Left ventricle myocardium inferior (tissue), 1 donor: ENCODE measurements at regions not wholly inside any gene's neighbourhood (a gene's known extent, or its start where the extent isn't known, plus 50 kb on each side); places are given as distances from the start of the nearest gene placed in this dataset.

Experiments
- DNase-seq: peaks from one replicate; pipeline ENCODE4 v3.0.0-alpha.2; 2020
- H3K27ac ChIP-seq: fragments of 200-600 bp; replicated peaks from 2 replicates; pipeline ENCODE4 v1.8.0; 2021
- H3K27me3 ChIP-seq: fragments of 200-600 bp; 2 replicates; pipeline ENCODE4 v1.8.0; 2021; ENCODE audit warnings: low read depth
- H3K36me3 ChIP-seq: fragments of 200-600 bp; 2 replicates; pipeline ENCODE4 v1.8.0; 2021
- H3K4me1 ChIP-seq: fragments of 200-600 bp; 2 replicates; pipeline ENCODE4 v1.8.0; 2021
- H3K4me3 ChIP-seq: fragments of 200-600 bp; 2 replicates; pipeline ENCODE4 v1.8.0; 2021; ENCODE audit warnings: mild to moderate bottlenecking, moderate library complexity
- H3K9me3 ChIP-seq: fragments of 200-600 bp; replicated peaks from 2 replicates; pipeline ENCODE4 v1.8.0; 2021
- CTCF ChIP-seq: fragments of 200-600 bp; IDR thresholded peaks from 2 replicates; pipeline ENCODE4 v1.8.0; 2021; ENCODE audit warnings: antibody characterized with exemption, mild to moderate bottlenecking, borderline replicate concordance
- intact Hi-C: fragments of 100-400 bp; cut with micrococcal nuclease; formaldehyde crosslinking; loops from one replicate; pipeline ENCODE4 v1.11.0; 2022
- donor health status: DM: no; HTN: yes; CAD: no; lungs with severe emphysema.

DNA sequence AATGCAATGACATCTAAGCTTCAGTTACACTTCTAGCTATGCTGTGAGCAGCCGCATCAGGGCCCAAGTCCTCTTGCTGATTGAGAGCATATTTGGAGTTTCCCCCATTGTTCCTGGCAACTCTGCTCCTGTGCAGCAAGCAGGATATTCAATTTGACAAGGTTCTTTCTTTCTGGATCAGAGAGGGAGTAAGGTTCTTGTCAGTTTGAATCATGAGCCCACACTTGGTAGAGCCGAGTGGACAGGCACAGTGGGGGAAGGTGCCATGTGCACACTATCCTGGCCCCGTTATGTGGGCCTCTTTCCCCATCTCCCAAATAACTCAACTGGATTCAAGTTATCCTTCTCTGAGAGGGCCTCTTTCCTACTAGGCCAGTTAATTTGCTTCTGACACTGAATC lies 385.4 kb downstream of the ZIC1 start:
- no peak for DNase-seq
- Histone ChIP-seq H3K4me1 (no peaks in the 10 kb centered on the region), H3K9me3 (no peaks in the 10 kb centered on the region), H3K4me3 (no peak overlapping the region), H3K27me3 (no peaks in the 10 kb centered on the region), H3K36me3 (no peaks in the 10 kb centered on the region), H3K27ac (no peak overlapping the region)
- TF ChIP-seq CTCF, result no peak
- intact Hi-C loops, result no loop called here

DNA sequence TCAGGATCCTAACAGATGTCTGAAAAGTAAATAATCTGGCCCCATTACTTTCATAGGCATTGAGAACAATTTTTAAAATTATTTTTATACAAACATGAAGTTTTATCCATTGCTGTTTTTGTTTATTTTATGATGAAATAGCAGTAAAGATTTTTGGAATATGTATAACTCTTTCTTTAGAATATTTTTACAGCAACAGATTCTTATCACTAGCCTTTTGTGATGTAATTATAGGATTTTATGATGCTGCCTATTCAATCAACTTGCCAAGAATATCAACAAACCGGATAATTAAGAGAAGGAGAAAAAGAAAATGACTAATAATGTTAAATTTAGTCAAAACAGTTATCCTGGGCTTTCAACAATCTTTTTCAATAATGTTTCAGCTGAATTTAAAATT lies 386.3 kb downstream of the ZIC1 start:
- DNase-seq, result no peak
- no peaks in the 10 kb centered on the region for H3K9me3 ChIP-seq
- intact Hi-C loops, result no loop called here
- H3K4me3 ChIP-seq, result no peak overlapping the region
- H3K36me3 ChIP-seq, result no peaks in the 10 kb centered on the region
- no peaks in the 10 kb centered on the region for H3K27me3 ChIP-seq
- no peak overlapping the region for H3K27ac ChIP-seq
- no peaks in the 10 kb centered on the region for H3K4me1 ChIP-seq
- TF ChIP-seq CTCF, result no peak

GRCh38 chr3:147797095-147797494 lies 387.9 kb downstream of the ZIC1 start:
- DNase-seq, result no peak
- Histone ChIP-seq H3K4me3 (no peak overlapping the region), H3K27me3 (no peaks in the 10 kb centered on the region), H3K4me1 (no peaks in the 10 kb centered on the region), H3K9me3 (no peaks in the 10 kb centered on the region), H3K36me3 (no peaks in the 10 kb centered on the region), H3K27ac (no peak overlapping the region)
- no peak for TF ChIP-seq CTCF
- intact Hi-C loops, result no loop called here

DNA sequence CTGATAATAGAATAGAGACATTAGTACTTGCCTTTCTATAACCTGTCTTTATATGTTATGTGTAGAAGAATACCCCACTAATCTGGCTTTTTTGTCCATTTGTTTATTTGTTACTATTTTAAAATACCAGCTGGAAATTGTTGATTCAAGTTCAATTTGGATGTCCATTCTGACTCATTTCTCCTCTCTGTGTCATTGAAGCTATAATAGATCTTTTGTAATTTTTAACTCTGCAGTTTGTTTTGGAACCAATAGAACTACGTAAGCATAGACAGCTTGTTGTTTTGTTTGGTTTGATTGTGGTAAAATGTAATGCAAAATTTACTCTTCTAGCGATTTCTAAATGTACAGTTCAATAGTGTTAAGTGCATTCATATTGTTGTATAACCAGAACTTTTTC lies 390.4 kb downstream of the ZIC1 start:
- Histone ChIP-seq H3K4me3 (no peak overlapping the region), H3K27me3 (no peaks in the 10 kb centered on the region), H3K27ac (no peak overlapping the region), H3K4me1 (no peaks in the 10 kb centered on the region), H3K9me3 (no peaks in the 10 kb centered on the region), H3K36me3 (no peaks in the 10 kb centered on the region)
- TF ChIP-seq CTCF, result no peak
- DNase-seq, result no peak
- intact Hi-C loops, result no loop called here

DNA sequence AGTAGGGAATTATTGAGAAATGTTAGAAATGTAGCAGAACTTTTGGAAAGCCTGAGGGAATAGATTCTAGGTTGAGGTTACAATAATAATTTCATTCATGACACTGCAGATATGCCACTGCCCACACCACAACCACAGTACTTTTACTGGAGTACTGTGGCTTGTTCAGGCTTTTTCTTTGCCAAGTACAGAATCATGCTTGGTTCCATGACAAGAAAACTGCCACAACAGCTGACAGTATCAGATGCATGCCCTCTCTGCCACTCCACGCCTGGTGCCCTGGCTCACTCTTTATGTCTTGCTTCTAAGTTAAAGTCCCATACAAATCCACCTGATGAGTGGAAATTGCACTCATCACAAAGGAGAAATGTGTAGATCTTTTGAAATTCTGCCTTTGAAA lies 398.6 kb downstream of the ZIC1 start:
- Histone ChIP-seq H3K9me3 (no peaks in the 10 kb centered on the region), H3K27ac (no peak overlapping the region), H3K4me1 (peaks cover 3% of the 10 kb centered on the region), H3K27me3 (no peaks in the 10 kb centered on the region), H3K4me3 (no peak overlapping the region), H3K36me3 (no peaks in the 10 kb centered on the region)
- intact Hi-C loops, result no loop called here
- no peak for DNase-seq
- TF ChIP-seq CTCF, result no peak

- intact Hi-C loops, result no loop called here
- DNase-seq, result no peak
- H3K9me3 ChIP-seq, result no peaks in the 10 kb centered on the region
- no peak overlapping the region for H3K4me3 ChIP-seq
- H3K4me1 ChIP-seq, result peaks cover 3% of the 10 kb centered on the region
- no peaks in the 10 kb centered on the region for H3K36me3 ChIP-seq
- no peak for TF ChIP-seq CTCF
- no peak overlapping the region for H3K27ac ChIP-seq
- no peaks in the 10 kb centered on the region for H3K27me3 ChIP-seq
Measured at GRCh38 chr3:147809206-147809605, 400.0 kb downstream of the ZIC1 start.
